ENCODE measurements at regions not wholly inside any gene's neighbourhood (a gene's known extent, or its start where the extent isn't known, plus 50 kb on each side); places are given as distances from the start of the nearest gene placed in this dataset.

- TF ChIP-seq CTCF (conservative IDR thresholded peaks at IDR 0.05; ENCODE audit: low read depth, low read length) (no peak), CHD1 (IDR thresholded peaks at IDR 0.05; ENCODE audit: low read depth, low read length) (no peak), POLR2A (IDR thresholded peaks at IDR 0.05; ENCODE audit: low read depth, low read length) (no peak), MXI1 (IDR thresholded peaks at IDR 0.05; ENCODE audit: borderline replicate concordance, low read depth, low read length) (no peak), RAD21 (IDR thresholded peaks at IDR 0.05; ENCODE audit: low read length) (no peak), NFE2L2 (IDR thresholded peaks at IDR 0.05; ENCODE audit: low read depth, low read length) (no peak), ELK1 (IDR thresholded peaks at IDR 0.05; ENCODE audit: borderline replicate concordance, low read depth, low read length) (no peak), SMC3 (IDR thresholded peaks at IDR 0.05; ENCODE audit: low read depth, low read length) (no peak), RFX5 (IDR thresholded peaks at IDR 0.05; ENCODE audit: low read depth, low read length) (no peak), BHLHE40 (IDR thresholded peaks at IDR 0.05; ENCODE audit: low read depth, low read length) (no peak)
Observed at GRCh38 chr11:95521133-95521542, 268.4 kb downstream of the FAM76B start.

Data from IMR-90 (cell line).